GM23338 (cell line): ENCODE measurements at regions not wholly inside any gene's neighbourhood (a gene's known extent, or its start where the extent isn't known, plus 50 kb on each side); places are given as distances from the start of the nearest gene placed in this dataset.

Source experiments
- ATAC-seq: fragments of 200-7000 bp; cut with Tn5 transposase; 3 replicates; pipeline ENCODE4 v1.9.1; 2020
- DNase-seq: peaks from one replicate; pipeline ENCODE4 v3.0.0-alpha.2; 2015; ENCODE audit warnings: low spot score
- H2AFZ ChIP-seq: fragments of 200-600 bp; sonication (generic); 2 replicates; pipeline ENCODE4 v1.8.0; 2016; ENCODE audit warnings: antibody characterized with exemption, mild to moderate bottlenecking, moderate library complexity
- H3F3A ChIP-seq: fragments of 200-600 bp; sonication (generic); replicated peaks from 2 replicates; pipeline ENCODE4 v1.8.0; 2017; ENCODE audit warnings: antibody characterized with exemption, mixed run types, low read depth
- H3K27ac ChIP-seq: fragments of 200-600 bp; sonication (generic); 2 replicates; pipeline ENCODE4 v1.6.1; 2016; ENCODE audit warnings: low read depth
- H3K27me3 ChIP-seq: fragments of 200-600 bp; sonication (generic); 2 replicates; pipeline ENCODE4 v1.8.0; 2016; ENCODE audit warnings: mild to moderate bottlenecking, mixed run types, moderate library complexity; ENCODE audit not compliant: insufficient read depth
- H3K36me3 ChIP-seq: fragments of 200-600 bp; sonication (generic); 2 replicates; pipeline ENCODE4 v1.8.0; 2016; ENCODE audit warnings: mild to moderate bottlenecking; ENCODE audit not compliant: insufficient read depth
- H3K4me1 ChIP-seq: fragments of 200-600 bp; sonication (generic); 2 replicates; pipeline ENCODE4 v1.8.0; 2016; ENCODE audit warnings: mild to moderate bottlenecking, moderate library complexity; ENCODE audit not compliant: insufficient read depth
- H3K4me2 ChIP-seq: fragments of 200-600 bp; sonication (generic); 2 replicates; pipeline ENCODE4 v1.7.1; 2017; ENCODE audit warnings: mixed run types
- H3K4me3 ChIP-seq: fragments of 200-600 bp; sonication (generic); 2 replicates; pipeline ENCODE4 v1.6.1; 2016; ENCODE audit warnings: mixed run types
- H3K79me2 ChIP-seq: fragments of 200-600 bp; sonication (generic); replicated peaks from 2 replicates; pipeline ENCODE4 v1.8.0; 2017; ENCODE audit warnings: mild to moderate bottlenecking; ENCODE audit not compliant: insufficient read depth
- H3K9me2 ChIP-seq: fragments of 200-600 bp; sonication (generic); 2 replicates; pipeline ENCODE4 v1.8.0; 2017; ENCODE audit not compliant: insufficient read depth
- H4K20me1 ChIP-seq: fragments of 200-600 bp; sonication (generic); replicated peaks from 2 replicates; pipeline ENCODE4 v1.8.0; 2017; ENCODE audit warnings: mild to moderate bottlenecking; ENCODE audit not compliant: insufficient read depth
- H3K27ac Mint-ChIP-seq: 2 replicates; pipeline ENCODE4 v1.8.0; 2020; ENCODE audit warnings: inconsistent platforms, mild to moderate bottlenecking, moderate library complexity, mixed read lengths
- H3K27me3 Mint-ChIP-seq: 3 replicates; pipeline ENCODE4 v1.8.0; 2022; ENCODE audit warnings: low read depth, mild to moderate bottlenecking, moderate library complexity, mixed read lengths, inconsistent platforms; ENCODE audit not compliant: insufficient read depth, poor library complexity
- H3K36me3 Mint-ChIP-seq: 3 replicates; pipeline ENCODE4 v1.8.0; 2021; ENCODE audit warnings: low read depth, mild to moderate bottlenecking, inconsistent platforms, moderate library complexity, mixed read lengths
- H3K4me1 Mint-ChIP-seq: 3 replicates; pipeline ENCODE4 v1.8.0; 2020; ENCODE audit warnings: mild to moderate bottlenecking, inconsistent platforms, mixed read lengths
- H3K4me3 Mint-ChIP-seq: 3 replicates; pipeline ENCODE4 v1.8.0; 2021; ENCODE audit warnings: moderate library complexity, mild to moderate bottlenecking, inconsistent platforms, mixed read lengths
- H3K9me3 Mint-ChIP-seq: 3 replicates; pipeline ENCODE4 v1.8.0; 2020; ENCODE audit warnings: moderate library complexity, mild to moderate bottlenecking, inconsistent platforms, mixed read lengths
- CREB1 ChIP-seq: fragments of 250-450 bp; sonication (Bioruptor Pico); IDR thresholded peaks from 2 replicates; pipeline ENCODE4 v1.5.0; 2020; ENCODE audit warnings: low read depth, mild to moderate bottlenecking, moderate library complexity
- CTCF ChIP-seq, 2 experiments: fragments of 200-600 bp in 1 of 2; sonication (generic) in 1 of 2; conservative IDR thresholded peaks; 2 replicates each; pipeline versions ENCODE4 v1.5.1 to v1.6.1; 2016 to 2017; ENCODE audit warnings: antibody characterized with exemption in 2 of 2, low read depth in 2 of 2, mild to moderate bottlenecking in 2 of 2, moderate library complexity in 1 of 2
- ETS1 ChIP-seq: IDR thresholded peaks from 2 replicates; pipeline ENCODE4 v1.6.1; 2016; ENCODE audit warnings: antibody characterized with exemption
- EZH2 ChIP-seq: fragments of 200-600 bp; sonication (generic); IDR thresholded peaks from one replicate; pipeline ENCODE4 v1.8.0; 2017; ENCODE audit warnings: antibody characterized with exemption, mild to moderate bottlenecking, low read depth; ENCODE audit not compliant: unreplicated experiment
- EZH2phosphoT487 ChIP-seq: fragments of 200-600 bp; sonication (generic); IDR thresholded peaks from one replicate; pipeline ENCODE4 v1.8.1; 2018; ENCODE audit warnings: antibody characterized with exemption; ENCODE audit not compliant: unreplicated experiment
- JUNB ChIP-seq: IDR thresholded peaks from one replicate; pipeline ENCODE4 v1.6.1; 2016; ENCODE audit warnings: antibody characterized with exemption; ENCODE audit not compliant: unreplicated experiment
- NANOG ChIP-seq: IDR thresholded peaks from 2 replicates; pipeline ENCODE4 v1.6.1; 2016; ENCODE audit warnings: antibody characterized with exemption, borderline replicate concordance
- POLR2AphosphoS5 ChIP-seq: IDR thresholded peaks from 2 replicates; pipeline ENCODE4 v1.6.1; 2016; ENCODE audit warnings: antibody characterized with exemption, low read depth
- REST ChIP-seq: IDR thresholded peaks from one replicate; pipeline ENCODE4 v1.6.1; 2018; ENCODE audit warnings: antibody characterized with exemption; ENCODE audit not compliant: unreplicated experiment
- STAT1 ChIP-seq: IDR thresholded peaks from one replicate; pipeline ENCODE4 v1.6.1; 2016; ENCODE audit warnings: antibody characterized with exemption; ENCODE audit not compliant: unreplicated experiment
- ZNF114 ChIP-seq: fragments of 250-450 bp; sonication (Bioruptor Pico); IDR thresholded peaks from 2 replicates; pipeline ENCODE4 v1.5.0; 2020; ENCODE audit warnings: mild to moderate bottlenecking, moderate library complexity
- ZNF331 ChIP-seq: fragments of 250-450 bp; sonication (Bioruptor Pico); IDR thresholded peaks from 2 replicates; pipeline ENCODE4 v1.5.0; 2020; ENCODE audit warnings: low read depth, mild to moderate bottlenecking, moderate library complexity
- ZNF462 ChIP-seq: fragments of 250-450 bp; sonication (Bioruptor Pico); IDR thresholded peaks from 2 replicates; pipeline ENCODE4 v1.5.0; 2020; ENCODE audit warnings: mild to moderate bottlenecking, moderate library complexity

- Histone ChIP-seq H3K27ac (no peak overlapping the region), H3K4me3 (no peak overlapping the region), H4K20me1 (no peaks in the 10 kb centered on the region), H3K27me3 (no peaks in the 10 kb centered on the region), H3K36me3 (no peaks in the 10 kb centered on the region), H3K79me2 (no peaks in the 10 kb centered on the region), H2AFZ (no peak overlapping the region), H3K4me2 (no peak overlapping the region), H3K4me1 (peaks cover 20% of the 10 kb centered on the region), H3F3A (no peaks in the 10 kb centered on the region), H3K9me2 (peaks cover 9% of the 10 kb centered on the region; the same call in 1 of the 2 replicates)
- Mint-ChIP-seq H3K27me3 (peaks cover 4% of the 10 kb centered on the region), H3K27ac (no peak overlapping the region), H3K4me1 (peaks cover 19% of the 10 kb centered on the region), H3K4me3 (no peak overlapping the region), H3K36me3 (no peaks in the 10 kb centered on the region), H3K9me3 (no peaks in the 10 kb centered on the region)
- TF ChIP-seq POLR2AphosphoS5 (no peak), ETS1 (no peak), ZNF114 (CRISPR knock-in tag) (no peak), NANOG (no peak), REST (no peak), EZH2 (no peak), CTCF (conservative IDR thresholded peaks at IDR 0.05; ENCODE audit: low read depth in 2 of 2) (no peak), ZNF331 (no peak), JUNB (no peak), EZH2phosphoT487 (no peak), ZNF462 (no peak), STAT1 (no peak), CREB1 (CRISPR knock-in tag) (no peak)
- ATAC-seq (no peak), DNase-seq (no peak)
Measured at GRCh38 chr3:56879436-56880215, 77.9 kb upstream of the ARHGEF3 start.
